Neutrophil (primary cell): ENCODE measurements at regions not wholly inside any gene's neighbourhood (a gene's known extent, or its start where the extent isn't known, plus 50 kb on each side); places are given as distances from the start of the nearest gene placed in this dataset.

Source experiments
- H3K27ac ChIP-seq: fragments of 200-600 bp; sonication (generic); 2 replicates; pipeline ENCODE4 v1.5.1; 2016; ENCODE audit warnings: mild to moderate bottlenecking, moderate library complexity
- H3K27me3 ChIP-seq: fragments of 200-600 bp; sonication (generic); 2 replicates; pipeline ENCODE4 v1.6.0; 2016; ENCODE audit warnings: mild to moderate bottlenecking
- H3K36me3 ChIP-seq: fragments of 200-600 bp; sonication (generic); 2 replicates; pipeline ENCODE4 v1.5.1; 2017
- H3K4me1 ChIP-seq, 2 experiments: fragments of 200-600 bp in 1 of 2; sonication (generic) in 1 of 2; 1 replicate in 1 of 2; 2 replicates in 1 of 2; pipeline versions ENCODE4 v1.5.1 to v1.6.1; 2013 to 2016; ENCODE audit warnings: low read depth in 1 of 2, low read length in 1 of 2, mild to moderate bottlenecking in 1 of 2, moderate library complexity in 1 of 2; ENCODE audit not compliant: control insufficient read depth in 1 of 2, insufficient read depth in 1 of 2
- H3K4me3 ChIP-seq, 2 experiments: fragments of 200-600 bp in 1 of 2; sonication (generic) in 1 of 2; 1 replicate in 1 of 2; 2 replicates in 1 of 2; pipeline ENCODE4 v1.5.1; 2013 to 2016; ENCODE audit warnings: low read depth in 1 of 2, low read length in 1 of 2, mild to moderate bottlenecking in 1 of 2, moderate library complexity in 1 of 2
- H3K9me3 ChIP-seq: fragments of 200-600 bp; sonication (generic); 2 replicates; pipeline ENCODE4 v1.5.1; 2016
- TF ChIP-seq, protein P1 (sequence below): fragments of 200-600 bp; sonication (generic); IDR thresholded peaks from 2 replicates; pipeline ENCODE4 v1.5.1; 2016; ENCODE audit warnings: antibody characterized with exemption

DNA sequence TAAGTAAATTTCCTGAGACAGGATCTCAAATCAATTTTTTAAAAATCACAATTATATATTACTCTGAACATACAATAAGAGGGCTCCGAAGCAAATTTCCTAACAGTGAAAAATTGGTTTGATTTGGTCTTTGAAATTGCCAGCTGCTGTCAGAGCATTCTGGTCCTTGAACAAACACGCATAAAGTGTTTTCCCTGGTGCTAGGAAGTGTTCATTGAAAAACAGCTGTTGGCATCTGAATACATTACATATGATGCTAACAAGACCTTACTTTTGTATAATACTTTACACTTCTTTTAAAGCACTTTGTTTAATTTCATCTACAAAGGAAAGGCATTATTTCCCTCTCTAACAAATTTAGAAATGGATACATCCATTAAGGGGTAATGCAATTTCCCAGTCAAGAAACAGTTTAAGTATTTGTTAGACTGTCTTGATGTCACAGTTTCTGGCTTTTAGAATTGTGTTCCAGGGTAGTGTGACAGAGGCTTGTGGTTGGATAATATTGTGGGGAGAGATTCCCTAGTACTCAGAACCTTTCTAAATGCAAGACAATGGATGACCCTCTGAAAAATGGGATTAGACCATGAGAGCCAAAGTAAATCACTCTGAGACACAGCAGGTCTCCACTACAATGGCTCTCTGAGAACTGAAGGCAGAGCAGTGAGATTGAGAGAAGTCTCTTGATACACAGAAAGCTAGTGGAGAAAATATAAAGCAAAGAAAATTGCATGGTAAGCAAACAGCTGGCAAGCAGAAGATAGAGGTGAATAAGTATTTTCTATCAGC lies 299.0 kb downstream of the TRIB2 start:
- Histone ChIP-seq H3K4me1 (no peaks in the 10 kb centered on the region), H3K27me3 (peaks cover 5% of the 10 kb centered on the region), H3K4me3 (no peak overlapping the region), H3K27ac (no peak overlapping the region), H3K36me3 (no peaks in the 10 kb centered on the region), H3K9me3 (no peaks in the 10 kb centered on the region)
- TF ChIP-seq, protein P1, sequence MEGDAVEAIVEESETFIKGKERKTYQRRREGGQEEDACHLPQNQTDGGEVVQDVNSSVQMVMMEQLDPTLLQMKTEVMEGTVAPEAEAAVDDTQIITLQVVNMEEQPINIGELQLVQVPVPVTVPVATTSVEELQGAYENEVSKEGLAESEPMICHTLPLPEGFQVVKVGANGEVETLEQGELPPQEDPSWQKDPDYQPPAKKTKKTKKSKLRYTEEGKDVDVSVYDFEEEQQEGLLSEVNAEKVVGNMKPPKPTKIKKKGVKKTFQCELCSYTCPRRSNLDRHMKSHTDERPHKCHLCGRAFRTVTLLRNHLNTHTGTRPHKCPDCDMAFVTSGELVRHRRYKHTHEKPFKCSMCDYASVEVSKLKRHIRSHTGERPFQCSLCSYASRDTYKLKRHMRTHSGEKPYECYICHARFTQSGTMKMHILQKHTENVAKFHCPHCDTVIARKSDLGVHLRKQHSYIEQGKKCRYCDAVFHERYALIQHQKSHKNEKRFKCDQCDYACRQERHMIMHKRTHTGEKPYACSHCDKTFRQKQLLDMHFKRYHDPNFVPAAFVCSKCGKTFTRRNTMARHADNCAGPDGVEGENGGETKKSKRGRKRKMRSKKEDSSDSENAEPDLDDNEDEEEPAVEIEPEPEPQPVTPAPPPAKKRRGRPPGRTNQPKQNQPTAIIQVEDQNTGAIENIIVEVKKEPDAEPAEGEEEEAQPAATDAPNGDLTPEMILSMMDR, result no peak

DNA sequence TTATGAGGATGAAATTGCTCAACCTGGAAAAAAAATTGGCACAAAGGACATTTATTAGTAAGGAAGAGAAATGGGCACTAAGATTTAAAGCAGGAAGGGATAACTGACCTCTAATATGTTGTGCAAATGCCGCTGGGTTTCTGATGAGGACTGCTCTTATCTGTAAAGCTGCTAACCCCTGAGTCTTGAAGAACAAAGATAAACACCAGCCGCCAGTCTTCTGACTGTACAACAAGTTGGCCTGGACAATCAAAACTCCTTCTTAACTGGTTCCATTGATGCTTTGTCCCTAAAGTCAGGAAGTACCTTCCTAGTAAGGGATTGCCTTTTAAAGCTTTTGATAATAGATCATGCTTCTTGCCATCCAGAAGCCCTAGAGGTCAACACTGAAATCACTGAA lies 301.8 kb downstream of the TRIB2 start:
- Histone ChIP-seq H3K4me3 (no peak overlapping the region), H3K27ac (no peak overlapping the region), H3K4me1 (no peaks in the 10 kb centered on the region), H3K36me3 (no peaks in the 10 kb centered on the region), H3K9me3 (no peaks in the 10 kb centered on the region), H3K27me3 (peaks cover 5% of the 10 kb centered on the region)
- TF ChIP-seq, protein P1, result no peak

DNA sequence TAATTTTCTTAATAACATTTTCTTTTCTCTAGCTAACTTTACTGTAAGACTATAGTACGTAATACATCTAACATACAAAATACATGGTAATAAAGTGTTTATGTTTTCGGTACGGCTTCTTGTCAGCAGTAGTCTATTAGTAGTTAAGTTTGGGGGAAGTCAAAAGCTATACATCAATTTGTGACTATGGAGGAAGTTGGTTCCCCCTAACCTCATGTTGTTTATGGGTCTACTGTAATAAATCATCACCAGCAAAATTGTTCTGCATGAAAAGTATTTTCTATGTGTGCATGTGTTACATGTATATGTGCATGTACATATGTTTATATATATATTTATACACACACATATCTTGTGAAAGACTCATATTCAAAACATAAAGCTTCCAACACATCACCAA lies 303.0 kb downstream of the TRIB2 start:
- no peak overlapping the region for H3K27ac ChIP-seq
- H3K9me3 ChIP-seq, result no peaks in the 10 kb centered on the region
- TF ChIP-seq, protein P1, result no peak
- no peak overlapping the region for H3K4me3 ChIP-seq
- no peaks in the 10 kb centered on the region for H3K36me3 ChIP-seq
- peaks cover 5% of the 10 kb centered on the region for H3K27me3 ChIP-seq
- no peaks in the 10 kb centered on the region for H3K4me1 ChIP-seq

DNA sequence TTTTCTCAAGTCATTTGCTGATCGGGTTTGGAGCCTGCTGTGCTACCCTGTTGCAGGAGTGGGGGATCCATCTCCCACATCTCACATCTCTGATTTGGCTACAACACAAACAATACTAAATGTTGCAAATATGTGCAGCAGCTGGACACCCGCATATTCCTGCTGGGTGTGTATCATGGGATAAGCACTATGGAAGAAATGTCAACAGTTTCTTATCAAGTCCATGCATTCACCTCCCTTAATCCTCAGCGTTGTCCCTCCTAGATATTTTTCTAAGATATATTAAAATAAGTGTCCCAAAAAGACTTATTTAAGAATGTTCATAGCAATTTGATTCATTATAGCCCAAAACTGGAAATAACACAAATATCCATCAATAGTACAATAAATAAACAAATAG lies 303.7 kb downstream of the TRIB2 start:
- H3K4me3 ChIP-seq, result no peak overlapping the region
- no peaks in the 10 kb centered on the region for H3K4me1 ChIP-seq
- no peak overlapping the region for H3K27ac ChIP-seq
- H3K9me3 ChIP-seq, result no peaks in the 10 kb centered on the region
- H3K27me3 ChIP-seq, result peaks cover 5% of the 10 kb centered on the region
- H3K36me3 ChIP-seq, result no peaks in the 10 kb centered on the region
- TF ChIP-seq, protein P1, result no peak

DNA sequence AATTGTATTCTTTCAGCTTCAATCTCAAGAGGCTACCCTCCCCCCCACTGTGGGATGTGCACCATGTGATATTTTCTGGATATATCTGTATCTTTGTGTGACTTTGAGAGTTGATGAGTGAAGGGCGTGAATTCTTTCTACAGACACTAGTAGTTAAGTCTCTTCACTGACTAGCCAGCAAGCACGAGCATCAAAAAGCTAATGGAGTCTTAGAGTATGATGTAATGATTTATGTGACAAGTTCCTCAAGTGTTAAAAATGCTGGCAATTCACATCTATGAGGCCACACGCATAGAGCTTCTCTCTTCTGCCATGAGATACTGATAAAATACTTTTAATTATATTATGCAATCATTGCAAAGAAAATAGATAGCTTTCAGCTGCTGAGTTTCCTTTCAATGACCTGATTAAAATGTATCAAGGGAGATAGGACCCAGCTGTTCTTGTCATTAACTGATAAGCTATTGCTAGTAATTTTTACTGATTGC lies 304.8 kb downstream of the TRIB2 start:
- peaks cover 5% of the 10 kb centered on the region for H3K27me3 ChIP-seq
- H3K36me3 ChIP-seq, result no peaks in the 10 kb centered on the region
- H3K4me1 ChIP-seq, result no peaks in the 10 kb centered on the region
- H3K4me3 ChIP-seq, result no peak overlapping the region
- H3K9me3 ChIP-seq, result no peaks in the 10 kb centered on the region
- H3K27ac ChIP-seq, result no peak overlapping the region
- TF ChIP-seq, protein P1, result no peak
